A549 (cell line): ENCODE measurements at regions not wholly inside any gene's neighbourhood (a gene's known extent, or its start where the extent isn't known, plus 50 kb on each side); places are given as distances from the start of the nearest gene placed in this dataset.

Experiments used
- CHD2 ChIP-seq: fragments of 150-350 bp; IDR thresholded peaks from 2 replicates; pipeline ENCODE4 v1.6.1; 2014; ENCODE audit warnings: low read length; ENCODE audit not compliant: partially characterized antibody
- CTCF ChIP-seq: fragments of >200 bp; sonication (Bioruptor Twin); formaldehyde crosslinking; IDR thresholded peaks from 3 replicates; pipeline ENCODE4 v1.5.1; 2016
- HEYL ChIP-seq: fragments of 250-450 bp; sonication (Bioruptor Pico); IDR thresholded peaks from 2 replicates; pipeline ENCODE4 v1.8.0; 2021; ENCODE audit warnings: mild to moderate bottlenecking, moderate library complexity
- HMGXB4 ChIP-seq: fragments of 250-450 bp; sonication (Bioruptor Pico); IDR thresholded peaks from 2 replicates; pipeline ENCODE4 v1.5.0; 2021; ENCODE audit warnings: mild to moderate bottlenecking, moderate library complexity, borderline replicate concordance
- HOXB13 ChIP-seq: fragments of 250-450 bp; sonication (Bioruptor Pico); IDR thresholded peaks from 2 replicates; pipeline ENCODE4 v1.5.0; 2020; ENCODE audit warnings: low read depth, mild to moderate bottlenecking, moderate library complexity
- JUNB ChIP-seq: fragments of >200 bp; sonication (Bioruptor Twin); formaldehyde crosslinking; IDR thresholded peaks from 2 replicates; pipeline ENCODE4 v1.6.1; 2016
- POLR2A ChIP-seq: IDR thresholded peaks from 2 replicates; pipeline ENCODE4 v1.6.1; 2012; ENCODE audit warnings: mild to moderate bottlenecking, low read length
- REST ChIP-seq: fragments of 200-600 bp; sonication (generic); IDR thresholded peaks from 2 replicates; pipeline ENCODE4 v1.6.1; 2016; ENCODE audit warnings: antibody characterized with exemption, mild to moderate bottlenecking, moderate library complexity
- RFX5 ChIP-seq: fragments of 450-650 bp; IDR thresholded peaks from 2 replicates; pipeline ENCODE4 v1.7.1; 2014; ENCODE audit warnings: antibody characterized with exemption, mild to moderate bottlenecking, moderate library complexity
- SREBF2 ChIP-seq: fragments of 450-650 bp; IDR thresholded peaks from 2 replicates; pipeline ENCODE4 v1.6.1; 2014; ENCODE audit warnings: mild to moderate bottlenecking, moderate library complexity
- TP53 ChIP-seq: fragments of 250-450 bp; sonication (Bioruptor Pico); IDR thresholded peaks from 2 replicates; pipeline ENCODE4 v1.5.0; 2021; ENCODE audit warnings: mild to moderate bottlenecking, moderate library complexity
- TF ChIP-seq, protein P1 (sequence below): IDR thresholded peaks from 2 replicates; pipeline ENCODE4 v1.6.1; 2012

- no peak for TF ChIP-seq CTCF
- TF ChIP-seq CHD2: no peak
- no peak for TF ChIP-seq RFX5
- no peak for TF ChIP-seq REST
- no peak for TF ChIP-seq POLR2A
- no peak for TF ChIP-seq HMGXB4 (CRISPR knock-in tag)
- no peak for TF ChIP-seq HEYL (CRISPR knock-in tag)
- TF ChIP-seq, protein P1, sequence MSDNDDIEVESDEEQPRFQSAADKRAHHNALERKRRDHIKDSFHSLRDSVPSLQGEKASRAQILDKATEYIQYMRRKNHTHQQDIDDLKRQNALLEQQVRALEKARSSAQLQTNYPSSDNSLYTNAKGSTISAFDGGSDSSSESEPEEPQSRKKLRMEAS: no peak
- TF ChIP-seq HOXB13 (CRISPR knock-in tag): no peak
- TF ChIP-seq SREBF2: no peak
- no peak for TF ChIP-seq TP53
- TF ChIP-seq JUNB: no peak
Measured at GRCh38 chr21:17432732-17433057, 80.1 kb upstream of the CXADR start.
